ACC112 (cell line): ENCODE measurements at regions not wholly inside any gene's neighbourhood (a gene's known extent, or its start where the extent isn't known, plus 50 kb on each side); places are given as distances from the start of the nearest gene placed in this dataset.
A peak's percentile ranks its signal among the peaks of the same experiment; 100 is the strongest.

Experiments
- H2AFZ ChIP-seq: fragments of 200-600 bp; sonication (generic); one replicate; pipeline ENCODE4 v1.6.0; 2017; ENCODE audit warnings: antibody characterized with exemption, low read length; ENCODE audit not compliant: unreplicated experiment
- H3K27ac ChIP-seq: fragments of 200-600 bp; sonication (generic); 2 replicates; pipeline ENCODE4 v1.5.1; 2014; ENCODE audit warnings: low read depth, mild to moderate bottlenecking, antibody characterized with exemption, low read length, moderate library complexity
- H3K27me3 ChIP-seq: fragments of 200-600 bp; sonication (generic); 2 replicates; pipeline ENCODE4 v1.6.1; 2014; ENCODE audit warnings: mild to moderate bottlenecking, antibody characterized with exemption, low read length, moderate library complexity, mixed read lengths; ENCODE audit not compliant: insufficient read depth
- H3K36me3 ChIP-seq: fragments of 200-600 bp; sonication (generic); 2 replicates; pipeline ENCODE4 v1.6.1; 2016; ENCODE audit warnings: mild to moderate bottlenecking, antibody characterized with exemption, low read length, moderate library complexity, mixed read lengths; ENCODE audit not compliant: insufficient read depth
- H3K4me1 ChIP-seq: fragments of 200-600 bp; sonication (generic); one replicate; pipeline ENCODE4 v1.6.1; 2016; ENCODE audit warnings: low read length, mixed read lengths; ENCODE audit not compliant: insufficient read depth, unreplicated experiment, control insufficient read depth
- H3K4me3 ChIP-seq: fragments of 200-600 bp; sonication (generic); 2 replicates; pipeline ENCODE4 v1.5.1; 2014; ENCODE audit warnings: mild to moderate bottlenecking, low read depth, low read length
- H3K79me2 ChIP-seq: fragments of 200-600 bp; sonication (generic); one replicate; pipeline ENCODE4 v1.6.0; 2016; ENCODE audit warnings: low read length; ENCODE audit not compliant: control insufficient read depth, unreplicated experiment, insufficient read depth

DNA sequence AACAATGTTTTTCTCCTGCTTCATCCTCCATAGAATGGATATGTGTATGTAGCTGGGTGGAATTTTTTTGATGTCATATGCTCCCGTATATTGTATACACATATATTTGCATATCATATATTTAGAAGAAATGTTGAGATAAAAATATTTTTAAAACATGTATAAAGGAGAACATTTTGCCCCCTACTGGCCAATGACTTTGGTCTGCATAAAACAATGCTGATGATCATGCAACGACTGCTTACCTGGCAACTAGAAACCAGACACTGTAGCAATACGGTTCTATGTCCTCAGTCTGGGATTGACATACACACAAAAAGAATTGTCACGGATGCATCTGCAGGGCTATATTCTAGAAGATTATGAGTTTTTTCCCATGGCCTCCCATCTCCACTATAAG is 503.6 kb downstream of the ELAVL2 start:
- Histone ChIP-seq H3K4me1 (no peaks in the 10 kb centered on the region), H2AFZ (no peak overlapping the region), H3K27me3 (no peaks in the 10 kb centered on the region), H3K36me3 (no peaks in the 10 kb centered on the region), H3K27ac (no peak overlapping the region), H3K4me3 (no peak overlapping the region), H3K79me2 (no peaks in the 10 kb centered on the region)

DNA sequence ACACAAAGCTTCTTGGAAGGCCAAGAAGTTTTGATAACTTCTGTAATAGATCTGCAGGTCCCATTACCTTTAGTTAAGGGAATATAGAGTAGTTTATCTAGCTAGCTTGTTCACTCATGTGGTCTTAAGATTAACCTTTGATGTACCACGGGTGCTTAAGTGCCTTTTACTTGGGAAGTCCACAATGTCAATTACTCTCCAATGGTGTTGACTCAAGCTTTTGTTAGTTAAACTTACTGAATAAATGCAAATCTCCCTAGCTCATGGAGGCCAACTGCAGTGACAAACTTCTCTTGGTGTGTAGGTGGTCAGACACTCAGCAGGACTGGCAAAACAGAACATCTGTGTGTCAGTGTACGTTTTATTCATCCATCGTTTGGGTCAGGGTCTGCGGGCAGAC is 501.5 kb downstream of the ELAVL2 start:
- H2AFZ ChIP-seq = no peak overlapping the region
- no peaks in the 10 kb centered on the region for H3K79me2 ChIP-seq
- H3K27ac ChIP-seq = no peak overlapping the region
- H3K27me3 ChIP-seq = no peaks in the 10 kb centered on the region
- no peaks in the 10 kb centered on the region for H3K4me1 ChIP-seq
- no peaks in the 10 kb centered on the region for H3K36me3 ChIP-seq
- H3K4me3 ChIP-seq = no peak overlapping the region

DNA sequence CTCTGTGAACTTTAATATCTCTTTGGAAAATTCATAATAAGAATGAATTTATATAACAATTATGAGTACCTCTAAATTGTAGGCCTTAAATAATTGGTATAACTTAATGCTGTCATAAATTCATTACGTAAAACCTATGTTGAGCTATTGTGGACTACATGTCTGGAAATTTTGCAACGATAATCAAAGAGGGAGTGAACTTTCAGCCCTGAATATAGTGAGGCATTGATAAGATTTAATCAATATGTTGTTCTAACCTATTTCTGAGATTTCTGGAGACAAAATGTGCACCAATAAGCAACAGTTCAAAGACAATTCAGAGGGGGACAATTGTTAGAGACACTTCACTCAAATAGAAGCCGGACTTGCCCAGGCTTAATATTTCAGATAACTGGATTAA is 499.4 kb downstream of the ELAVL2 start:
- no peaks in the 10 kb centered on the region for H3K27me3 ChIP-seq
- no peaks in the 10 kb centered on the region for H3K79me2 ChIP-seq
- H3K4me1 ChIP-seq = no peaks in the 10 kb centered on the region
- H3K27ac ChIP-seq = no peak overlapping the region
- H3K36me3 ChIP-seq = no peaks in the 10 kb centered on the region
- H3K4me3 ChIP-seq = no peak overlapping the region
- H2AFZ ChIP-seq = no peak overlapping the region

DNA sequence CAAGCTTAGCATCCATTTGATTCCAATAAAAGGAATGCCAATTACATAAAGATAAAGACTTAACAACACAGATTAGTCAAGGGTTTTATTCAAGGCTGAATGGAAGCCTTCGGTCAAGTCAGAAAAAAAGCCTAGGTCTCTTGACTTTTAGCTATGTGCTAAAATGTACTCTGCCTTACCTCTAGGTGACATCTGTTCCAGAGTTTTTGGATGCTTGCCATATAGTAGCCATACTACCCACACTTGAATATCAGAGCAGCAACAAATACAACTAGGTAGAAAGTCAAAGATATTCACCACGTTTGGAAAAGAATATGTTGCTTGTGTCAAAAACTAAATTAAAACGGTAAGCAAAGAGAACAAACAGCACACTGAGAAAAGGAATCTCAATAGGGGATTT is 484.7 kb downstream of the ELAVL2 start:
- peak overlapping the region; percentile 3 for H2AFZ ChIP-seq
- no peak overlapping the region for H3K27ac ChIP-seq
- H3K36me3 ChIP-seq = no peaks in the 10 kb centered on the region
- no peaks in the 10 kb centered on the region for H3K27me3 ChIP-seq
- no peaks in the 10 kb centered on the region for H3K79me2 ChIP-seq
- peaks cover 8% of the 10 kb centered on the region for H3K4me1 ChIP-seq
- H3K4me3 ChIP-seq = peak overlapping the region; percentile 15; the same call in 1 of the 2 replicates

DNA sequence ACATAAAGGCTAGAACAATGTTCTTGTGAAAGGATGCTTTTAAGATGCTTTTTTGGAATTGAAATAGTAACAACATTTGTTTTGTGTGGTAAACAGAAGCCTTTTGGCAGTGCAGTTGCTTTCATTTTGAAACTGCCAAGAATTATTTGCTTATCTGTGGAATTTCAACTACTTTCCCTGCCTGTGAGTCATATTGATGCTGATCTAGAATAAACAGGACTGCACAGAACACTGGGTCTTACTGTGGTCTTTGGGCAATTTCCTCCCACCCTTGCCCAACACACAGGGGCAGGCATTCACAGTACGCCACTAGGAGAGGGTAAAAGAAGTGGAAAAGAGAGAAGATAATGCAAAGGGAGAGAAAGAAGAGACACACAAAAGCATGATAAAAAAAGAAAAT is 483.7 kb downstream of the ELAVL2 start:
- Histone ChIP-seq H3K4me1 (peaks cover 8% of the 10 kb centered on the region), H2AFZ (no peak overlapping the region), H3K27me3 (no peaks in the 10 kb centered on the region), H3K79me2 (no peaks in the 10 kb centered on the region), H3K4me3 (peak overlapping the region; percentile 15; the same call in 1 of the 2 replicates), H3K36me3 (no peaks in the 10 kb centered on the region), H3K27ac (peak overlapping the region; percentile 41; the same call in 1 of the 2 replicates)

DNA sequence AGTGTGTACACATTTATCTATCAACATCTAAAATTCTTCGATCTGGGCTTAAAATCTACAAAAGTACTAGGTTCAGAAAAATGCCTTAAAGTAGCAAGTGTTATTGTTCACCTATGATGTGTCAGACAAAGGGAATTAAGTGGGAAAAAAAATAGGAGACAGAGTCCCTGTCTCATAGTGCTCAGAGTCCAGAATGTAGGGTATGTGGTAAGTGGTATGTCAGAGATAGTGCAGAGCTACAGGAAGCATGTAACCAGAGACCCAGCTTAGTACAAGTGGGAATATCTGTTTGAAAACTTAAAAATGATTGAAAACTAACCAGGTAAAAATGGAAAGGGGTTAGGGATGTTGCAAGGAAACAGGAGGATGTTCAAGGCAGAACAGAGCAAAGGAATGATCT is 482.8 kb downstream of the ELAVL2 start:
- no peaks in the 10 kb centered on the region for H3K79me2 ChIP-seq
- no peaks in the 10 kb centered on the region for H3K27me3 ChIP-seq
- H2AFZ ChIP-seq = no peak overlapping the region
- H3K27ac ChIP-seq = no peak overlapping the region
- H3K36me3 ChIP-seq = no peaks in the 10 kb centered on the region
- H3K4me1 ChIP-seq = peaks cover 8% of the 10 kb centered on the region
- H3K4me3 ChIP-seq = no peak overlapping the region

DNA sequence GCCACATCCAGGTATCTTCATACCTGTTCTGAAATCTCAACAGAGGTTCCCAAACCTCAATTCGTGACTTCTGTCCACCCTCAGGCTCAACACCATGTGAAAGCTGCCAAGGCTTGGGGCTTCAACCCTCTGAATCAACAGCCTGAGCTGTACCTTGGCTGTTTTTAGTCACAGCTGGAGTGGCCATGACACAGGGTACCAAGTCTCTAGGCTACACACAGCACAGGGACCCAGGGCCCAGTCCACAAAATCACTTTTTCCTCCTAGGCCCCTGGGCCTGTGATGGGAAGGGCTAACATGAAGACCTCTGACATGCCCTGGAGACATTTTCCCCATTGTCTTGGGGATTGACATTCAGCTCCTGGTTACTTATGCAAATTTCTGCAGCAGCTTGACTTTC is 464.9 kb downstream of the ELAVL2 start:
- no peaks in the 10 kb centered on the region for H3K79me2 ChIP-seq
- H3K27me3 ChIP-seq = no peaks in the 10 kb centered on the region
- no peak overlapping the region for H3K4me3 ChIP-seq
- no peaks in the 10 kb centered on the region for H3K4me1 ChIP-seq
- no peak overlapping the region for H2AFZ ChIP-seq
- no peak overlapping the region for H3K27ac ChIP-seq
- no peaks in the 10 kb centered on the region for H3K36me3 ChIP-seq

DNA sequence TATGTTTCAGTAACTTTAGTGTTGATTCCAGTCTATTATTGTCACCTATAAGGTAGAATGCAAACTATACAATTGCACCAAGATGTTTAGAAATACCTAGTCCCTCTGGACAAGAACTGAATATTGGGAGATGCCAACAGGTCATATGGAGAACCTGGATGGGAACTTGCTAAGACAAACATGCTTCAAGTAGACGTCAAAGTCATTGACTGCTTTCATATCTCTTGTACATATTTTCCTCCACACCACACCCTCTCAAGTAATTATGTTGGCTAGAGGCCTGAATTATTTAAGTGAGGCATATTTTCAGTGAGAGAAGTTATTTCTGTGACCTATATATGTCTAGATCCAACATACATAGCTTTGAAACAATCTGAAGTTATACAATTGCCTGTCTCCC is 453.3 kb downstream of the ELAVL2 start:
- H3K36me3 ChIP-seq = no peaks in the 10 kb centered on the region
- no peak overlapping the region for H3K4me3 ChIP-seq
- no peaks in the 10 kb centered on the region for H3K27me3 ChIP-seq
- no peak overlapping the region for H3K27ac ChIP-seq
- H2AFZ ChIP-seq = no peak overlapping the region
- H3K4me1 ChIP-seq = no peaks in the 10 kb centered on the region
- H3K79me2 ChIP-seq = no peaks in the 10 kb centered on the region

DNA sequence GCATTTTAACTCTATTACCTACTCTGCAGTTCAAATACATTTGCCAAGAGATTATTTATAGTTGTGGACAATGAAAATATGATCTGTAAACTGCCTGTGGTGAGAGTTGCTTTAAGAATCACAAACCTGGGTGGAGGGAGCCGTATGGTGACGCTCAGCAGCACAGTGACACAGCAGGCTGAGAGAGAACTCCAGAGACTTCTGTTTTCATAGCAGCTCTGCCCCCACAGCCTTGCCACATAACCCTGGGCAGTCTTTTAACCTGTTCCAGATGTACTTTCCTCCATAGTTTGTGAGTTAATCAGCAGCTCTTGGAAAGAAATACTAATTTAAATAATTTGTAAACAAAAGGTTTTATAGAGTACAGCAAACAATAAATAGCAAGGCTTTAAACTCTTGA is 450.5 kb downstream of the ELAVL2 start:
- H3K79me2 ChIP-seq = no peaks in the 10 kb centered on the region
- H3K27ac ChIP-seq = peak overlapping the region; percentile 37; the same call in 1 of the 2 replicates
- no peaks in the 10 kb centered on the region for H3K36me3 ChIP-seq
- no peaks in the 10 kb centered on the region for H3K27me3 ChIP-seq
- no peaks in the 10 kb centered on the region for H3K4me1 ChIP-seq
- no peak overlapping the region for H2AFZ ChIP-seq
- no peak overlapping the region for H3K4me3 ChIP-seq

DNA sequence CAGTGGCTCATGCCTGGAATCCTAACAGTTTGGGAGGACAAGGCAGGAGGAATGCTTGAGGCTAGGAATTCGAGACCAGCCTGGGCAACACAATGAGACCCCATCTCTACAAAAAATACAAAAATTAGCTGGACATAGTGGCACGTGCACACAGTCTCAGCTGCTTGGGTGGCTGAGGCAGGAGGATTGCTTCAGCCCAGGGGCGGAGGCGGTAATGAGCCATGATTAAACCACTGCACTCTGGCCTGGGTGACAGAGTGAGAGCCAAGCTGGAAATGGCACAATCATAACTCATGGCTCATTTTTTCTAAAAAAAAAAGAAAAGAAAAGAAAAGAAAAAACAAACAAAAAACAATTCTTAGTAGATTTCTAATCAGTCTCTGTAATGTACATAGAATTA is 446.2 kb downstream of the ELAVL2 start:
- H3K27me3 ChIP-seq = no peaks in the 10 kb centered on the region
- no peak overlapping the region for H3K27ac ChIP-seq
- H3K79me2 ChIP-seq = no peaks in the 10 kb centered on the region
- no peak overlapping the region for H3K4me3 ChIP-seq
- H3K36me3 ChIP-seq = no peaks in the 10 kb centered on the region
- H2AFZ ChIP-seq = no peak overlapping the region
- H3K4me1 ChIP-seq = no peaks in the 10 kb centered on the region

DNA sequence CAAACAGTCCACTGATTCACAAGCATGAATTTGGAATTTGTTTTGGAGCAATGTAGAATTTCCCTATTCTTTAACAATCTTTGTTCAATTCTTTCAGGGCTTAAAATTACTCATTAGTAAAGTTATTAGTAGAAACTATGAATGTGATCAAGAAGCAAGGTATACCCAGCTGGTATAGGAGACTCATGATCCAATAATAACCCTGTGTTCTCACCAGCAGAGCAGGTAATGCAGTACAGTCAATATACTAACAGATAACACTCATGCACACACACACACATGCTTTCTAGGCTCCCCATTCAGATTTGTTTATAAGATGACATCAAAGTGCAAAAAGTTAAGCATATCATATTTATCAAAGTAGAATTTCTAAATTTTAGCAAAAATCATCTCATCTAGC is 445.2 kb downstream of the ELAVL2 start:
- Histone ChIP-seq H2AFZ (no peak overlapping the region), H3K36me3 (no peaks in the 10 kb centered on the region), H3K27me3 (no peaks in the 10 kb centered on the region), H3K79me2 (no peaks in the 10 kb centered on the region), H3K4me3 (no peak overlapping the region), H3K4me1 (no peaks in the 10 kb centered on the region), H3K27ac (no peak overlapping the region)
